ENCODE measurements at regions not wholly inside any gene's neighbourhood (a gene's known extent, or its start where the extent isn't known, plus 50 kb on each side); places are given as distances from the start of the nearest gene placed in this dataset.

DNA sequence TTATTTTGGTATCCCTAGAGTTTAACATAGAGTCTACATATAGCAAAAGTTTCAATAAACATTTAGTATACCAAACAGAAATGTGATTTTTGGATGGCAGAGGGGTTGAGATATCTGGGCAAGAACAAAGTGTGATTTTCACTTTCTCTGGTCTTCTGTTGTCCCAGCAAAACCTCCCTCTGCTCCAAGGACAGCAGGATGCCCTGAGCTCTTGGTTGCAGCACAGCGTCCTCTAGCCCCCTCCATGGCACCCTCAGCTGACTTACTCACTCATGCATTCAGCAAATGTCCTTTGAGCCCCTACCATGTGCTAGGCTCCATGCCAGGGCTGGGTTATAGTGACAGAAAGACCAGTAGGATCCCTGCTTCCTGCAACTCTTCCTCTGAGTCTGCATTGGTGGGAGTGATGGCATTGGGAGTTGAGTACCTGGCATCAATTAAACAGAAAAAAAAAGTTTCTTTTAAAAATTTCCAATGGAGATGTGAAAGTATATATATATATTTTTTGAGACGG, 104.8 kb upstream of the UBL3 start:
- Histone ChIP-seq H3K27me3 (ENCODE audit: insufficient read depth, low read length, poor library complexity) (peaks cover 18% of the 10 kb centered on the region), H3K9ac (ENCODE audit: low read depth, low read length) (no peak overlapping the region), H3K4me1 (ENCODE audit: insufficient read depth, low read length) (no peaks in the 10 kb centered on the region), H2AFZ (ENCODE audit: low read depth, low read length) (no peak overlapping the region), H3K9me3 (ENCODE audit: insufficient read depth, low read length, severe bottlenecking) (no peaks in the 10 kb centered on the region), H3K4me2 (ENCODE audit: insufficient read depth, low read length) (no peak overlapping the region), H3K4me3 (ENCODE audit: low read depth in 1 of 2, low read length in 2 of 2) (no peak overlapping the region), H3K36me3 (ENCODE audit: insufficient read depth, low read length) (no peaks in the 10 kb centered on the region), H3K27ac (ENCODE audit: low read length) (no peak overlapping the region), H3K79me2 (ENCODE audit: insufficient read depth, low read length) (no peaks in the 10 kb centered on the region), H4K20me1 (ENCODE audit: insufficient read depth, low read length) (no peaks in the 10 kb centered on the region)
- TF ChIP-seq CTCF (IDR thresholded peaks at IDR 0.05; ENCODE audit: borderline replicate concordance, extremely low read depth, low read length, poor library complexity, severe bottlenecking) (no peak), EZH2 (IDR thresholded peaks at IDR 0.05; ENCODE audit: borderline replicate concordance, low read depth, low read length, severe bottlenecking) (no peak)
- ATAC-seq (ENCODE audit: insufficient read depth, low read depth): no peak
- no peak for DNase-seq

DNA sequence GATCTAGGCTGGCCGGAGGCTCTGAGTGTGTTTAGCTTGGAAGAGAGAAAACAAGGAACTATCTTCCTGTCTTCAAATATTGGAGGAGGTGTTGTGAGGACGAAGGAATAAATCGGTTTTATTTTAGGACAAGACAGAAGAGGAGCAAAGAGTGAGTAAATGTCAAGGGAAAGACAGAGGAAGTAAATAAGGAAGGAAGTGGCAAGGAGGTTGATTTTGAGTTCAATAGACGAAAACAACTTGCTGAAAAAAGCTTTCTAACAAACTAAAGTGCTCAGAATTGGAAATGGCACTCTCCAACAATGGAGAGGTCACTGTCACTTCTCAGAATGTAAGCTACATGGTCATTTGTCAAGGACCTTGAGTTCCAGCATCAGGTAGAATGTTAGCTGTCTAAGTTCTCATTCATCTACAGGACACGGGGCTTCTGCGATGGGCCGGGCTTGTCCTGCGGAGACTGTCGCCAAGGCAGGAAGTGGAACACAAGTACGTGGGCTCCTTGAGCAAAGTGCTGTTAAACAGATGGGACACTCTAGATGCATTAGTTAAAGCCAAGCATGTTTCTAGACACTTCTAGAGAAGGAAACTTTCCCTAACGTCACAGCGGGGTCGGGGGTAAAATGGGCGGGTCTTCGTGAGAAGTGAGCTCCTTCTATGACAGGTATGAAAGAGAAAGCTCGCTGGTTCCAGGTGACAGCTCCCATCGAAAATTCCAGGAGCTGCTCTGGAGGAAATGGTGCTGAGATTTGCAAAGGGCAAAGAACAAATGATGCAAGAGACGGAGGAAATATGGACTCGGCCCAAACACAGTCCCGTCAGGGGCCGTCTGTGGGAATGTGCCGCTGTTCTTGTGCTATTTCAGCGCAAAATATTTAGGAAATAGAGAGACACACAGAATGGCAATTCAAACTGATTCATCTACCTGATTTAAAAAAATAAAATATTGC, 103.9 kb upstream of the UBL3 start:
- Histone ChIP-seq H3K27me3 (ENCODE audit: insufficient read depth, low read length, poor library complexity) (peaks cover 20% of the 10 kb centered on the region), H3K36me3 (ENCODE audit: insufficient read depth, low read length) (no peaks in the 10 kb centered on the region), H3K9me3 (ENCODE audit: insufficient read depth, low read length, severe bottlenecking) (no peaks in the 10 kb centered on the region), H2AFZ (ENCODE audit: low read depth, low read length) (no peak overlapping the region), H4K20me1 (ENCODE audit: insufficient read depth, low read length) (no peaks in the 10 kb centered on the region), H3K9ac (ENCODE audit: low read depth, low read length) (no peak overlapping the region), H3K4me2 (ENCODE audit: insufficient read depth, low read length) (no peak overlapping the region), H3K4me3 (ENCODE audit: low read depth in 1 of 2, low read length in 2 of 2) (no peak overlapping the region), H3K79me2 (ENCODE audit: insufficient read depth, low read length) (no peaks in the 10 kb centered on the region), H3K4me1 (ENCODE audit: insufficient read depth, low read length) (no peaks in the 10 kb centered on the region), H3K27ac (ENCODE audit: low read length) (no peak overlapping the region)
- ATAC-seq (ENCODE audit: insufficient read depth, low read depth) (no peak), DNase-seq (no peak)
- no peak for TF ChIP-seq EZH2 (IDR thresholded peaks at IDR 0.05; ENCODE audit: borderline replicate concordance, low read depth, low read length, severe bottlenecking)
- TF ChIP-seq CTCF (IDR thresholded peaks at IDR 0.05; ENCODE audit: borderline replicate concordance, extremely low read depth, low read length, poor library complexity, severe bottlenecking): no peak

- ATAC-seq (ENCODE audit: insufficient read depth, low read depth) (no peak), DNase-seq (no peak)
- Histone ChIP-seq H3K9ac (ENCODE audit: low read depth, low read length) (no peak overlapping the region), H3K79me2 (ENCODE audit: insufficient read depth, low read length) (no peaks in the 10 kb centered on the region), H3K4me2 (ENCODE audit: insufficient read depth, low read length) (no peak overlapping the region), H2AFZ (ENCODE audit: low read depth, low read length) (no peak overlapping the region), H3K27ac (ENCODE audit: low read length) (no peak overlapping the region), H3K27me3 (ENCODE audit: insufficient read depth, low read length, poor library complexity) (peaks cover 24% of the 10 kb centered on the region), H3K9me3 (ENCODE audit: insufficient read depth, low read length, severe bottlenecking) (no peaks in the 10 kb centered on the region), H4K20me1 (ENCODE audit: insufficient read depth, low read length) (no peaks in the 10 kb centered on the region), H3K4me3 (ENCODE audit: low read depth in 1 of 2, low read length in 2 of 2) (no peak overlapping the region), H3K4me1 (ENCODE audit: insufficient read depth, low read length) (no peaks in the 10 kb centered on the region), H3K36me3 (ENCODE audit: insufficient read depth, low read length) (no peaks in the 10 kb centered on the region)
- TF ChIP-seq CTCF (IDR thresholded peaks at IDR 0.05; ENCODE audit: borderline replicate concordance, extremely low read depth, low read length, poor library complexity, severe bottlenecking) (no peak), EZH2 (IDR thresholded peaks at IDR 0.05; ENCODE audit: borderline replicate concordance, low read depth, low read length, severe bottlenecking) (no peak)
These were observed 103.1 kb upstream of the UBL3 start for GRCh38 chr13:29953542-29953941.
